ENCODE measurements at regions not wholly inside any gene's neighbourhood (a gene's known extent, or its start where the extent isn't known, plus 50 kb on each side); places are given as distances from the start of the nearest gene placed in this dataset.

GRCh38 chr15:97597801-97598200, 362.7 kb upstream of the ARRDC4 start:
- Histone ChIP-seq H3K4me3 (no peak overlapping the region), H3K27me3 (no peaks in the 10 kb centered on the region), H3K27ac (no peak overlapping the region), H3K36me3 (replicated peaks; ENCODE audit: insufficient read depth, low read depth) (no peaks in the 10 kb centered on the region), H2AFZ (no peak overlapping the region), H3K79me2 (no peaks in the 10 kb centered on the region), H3K9me2 (replicated peaks; ENCODE audit: insufficient read depth) (no peaks in the 10 kb centered on the region), H4K20me1 (ENCODE audit: insufficient read depth, poor library complexity, severe bottlenecking) (no peaks in the 10 kb centered on the region), H3K4me1 (ENCODE audit: insufficient read depth) (no peaks in the 10 kb centered on the region), H3K4me2 (no peak overlapping the region), H3K9me3 (ENCODE audit: low read depth) (no peaks in the 10 kb centered on the region)
- no peak for TF ChIP-seq EZH2 (IDR thresholded peaks at IDR 0.05; ENCODE audit: borderline replicate concordance)
- TF ChIP-seq EZH2phosphoT487 (IDR thresholded peaks at IDR 0.05; ENCODE audit: low read depth, severe bottlenecking, unreplicated experiment), result no peak
- TF ChIP-seq, protein P1, sequence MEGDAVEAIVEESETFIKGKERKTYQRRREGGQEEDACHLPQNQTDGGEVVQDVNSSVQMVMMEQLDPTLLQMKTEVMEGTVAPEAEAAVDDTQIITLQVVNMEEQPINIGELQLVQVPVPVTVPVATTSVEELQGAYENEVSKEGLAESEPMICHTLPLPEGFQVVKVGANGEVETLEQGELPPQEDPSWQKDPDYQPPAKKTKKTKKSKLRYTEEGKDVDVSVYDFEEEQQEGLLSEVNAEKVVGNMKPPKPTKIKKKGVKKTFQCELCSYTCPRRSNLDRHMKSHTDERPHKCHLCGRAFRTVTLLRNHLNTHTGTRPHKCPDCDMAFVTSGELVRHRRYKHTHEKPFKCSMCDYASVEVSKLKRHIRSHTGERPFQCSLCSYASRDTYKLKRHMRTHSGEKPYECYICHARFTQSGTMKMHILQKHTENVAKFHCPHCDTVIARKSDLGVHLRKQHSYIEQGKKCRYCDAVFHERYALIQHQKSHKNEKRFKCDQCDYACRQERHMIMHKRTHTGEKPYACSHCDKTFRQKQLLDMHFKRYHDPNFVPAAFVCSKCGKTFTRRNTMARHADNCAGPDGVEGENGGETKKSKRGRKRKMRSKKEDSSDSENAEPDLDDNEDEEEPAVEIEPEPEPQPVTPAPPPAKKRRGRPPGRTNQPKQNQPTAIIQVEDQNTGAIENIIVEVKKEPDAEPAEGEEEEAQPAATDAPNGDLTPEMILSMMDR (IDR thresholded peaks at IDR 0.05; ENCODE audit: poor library complexity), result no peak
- DNase-seq (ENCODE audit: low spot score), result no peak
- WGBS (ENCODE audit: low lambda C conversion rate, missing lambda C conversion rate), result 56% methylated on average over 5 of the region's 5 CpGs

- no peaks in the 10 kb centered on the region for H3K9me2 ChIP-seq (replicated peaks; ENCODE audit: insufficient read depth)
- no peaks in the 10 kb centered on the region for H3K4me1 ChIP-seq (ENCODE audit: insufficient read depth)
- H3K4me3 ChIP-seq, result no peak overlapping the region
- H3K4me2 ChIP-seq, result peak overlapping the region; percentile 49
- no peaks in the 10 kb centered on the region for H3K27me3 ChIP-seq
- no peaks in the 10 kb centered on the region for H3K36me3 ChIP-seq (replicated peaks; ENCODE audit: insufficient read depth, low read depth)
- 38% methylated on average over 6 of the region's 6 CpGs for WGBS (ENCODE audit: low lambda C conversion rate, missing lambda C conversion rate)
- H3K79me2 ChIP-seq, result no peaks in the 10 kb centered on the region
- H3K27ac ChIP-seq, result peak overlapping the region; percentile 23
- H2AFZ ChIP-seq, result no peak overlapping the region
- H4K20me1 ChIP-seq (ENCODE audit: insufficient read depth, poor library complexity, severe bottlenecking), result no peaks in the 10 kb centered on the region
- no peak for DNase-seq (ENCODE audit: low spot score)
- TF ChIP-seq EZH2phosphoT487 (IDR thresholded peaks at IDR 0.05; ENCODE audit: low read depth, severe bottlenecking, unreplicated experiment) (no peak), EZH2 (IDR thresholded peaks at IDR 0.05; ENCODE audit: borderline replicate concordance) (no peak)
- TF ChIP-seq, protein P1 (IDR thresholded peaks at IDR 0.05; ENCODE audit: poor library complexity), result no peak
- no peaks in the 10 kb centered on the region for H3K9me3 ChIP-seq (ENCODE audit: low read depth)
These were observed 362.1 kb upstream of the ARRDC4 start for GRCh38 chr15:97598353-97598798.

GRCh38 chr15:97600190-97600589, 360.3 kb upstream of the ARRDC4 start:
- Histone ChIP-seq H3K36me3 (replicated peaks; ENCODE audit: insufficient read depth, low read depth) (no peaks in the 10 kb centered on the region), H3K9me3 (ENCODE audit: low read depth) (no peaks in the 10 kb centered on the region), H3K4me2 (no peak overlapping the region), H3K79me2 (no peaks in the 10 kb centered on the region), H3K27me3 (no peaks in the 10 kb centered on the region), H2AFZ (no peak overlapping the region), H3K9me2 (replicated peaks; ENCODE audit: insufficient read depth) (no peaks in the 10 kb centered on the region), H3K4me3 (no peak overlapping the region), H3K4me1 (ENCODE audit: insufficient read depth) (no peaks in the 10 kb centered on the region), H3K27ac (no peak overlapping the region), H4K20me1 (ENCODE audit: insufficient read depth, poor library complexity, severe bottlenecking) (no peaks in the 10 kb centered on the region)
- no peak for DNase-seq (ENCODE audit: low spot score)
- TF ChIP-seq EZH2phosphoT487 (IDR thresholded peaks at IDR 0.05; ENCODE audit: low read depth, severe bottlenecking, unreplicated experiment) (no peak), EZH2 (IDR thresholded peaks at IDR 0.05; ENCODE audit: borderline replicate concordance) (no peak)
- WGBS (ENCODE audit: low lambda C conversion rate, missing lambda C conversion rate), result 74% methylated on average over 5 of the region's 5 CpGs

DNA sequence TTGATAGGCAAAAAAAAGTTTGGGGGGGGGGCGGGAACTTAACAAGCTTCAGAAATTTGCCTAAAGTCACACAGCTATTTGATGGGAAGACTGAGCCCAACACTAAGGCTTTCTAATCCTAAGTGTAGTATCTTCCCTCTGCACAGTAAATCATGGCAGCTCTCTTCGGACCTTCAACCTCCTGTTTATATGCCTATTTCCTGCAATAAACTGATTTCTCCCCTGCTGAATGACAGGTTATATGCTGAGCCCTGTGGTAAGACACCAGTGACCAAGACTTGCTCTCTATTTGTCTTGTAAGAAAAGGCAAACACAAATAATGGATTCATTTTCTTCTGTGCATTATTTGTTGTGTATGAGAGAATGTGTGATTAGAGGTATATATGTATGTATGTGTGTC, 355.8 kb upstream of the ARRDC4 start:
- no peak for TF ChIP-seq EZH2 (IDR thresholded peaks at IDR 0.05; ENCODE audit: borderline replicate concordance)
- TF ChIP-seq, protein P1 (IDR thresholded peaks at IDR 0.05; ENCODE audit: poor library complexity), result no peak

More for the DNA sequence above, 355.8 kb upstream of the ARRDC4 start:
- Histone ChIP-seq H3K36me3 (replicated peaks; ENCODE audit: insufficient read depth, low read depth) (no peaks in the 10 kb centered on the region), H3K27ac (no peak overlapping the region), H3K4me3 (no peak overlapping the region), H2AFZ (no peak overlapping the region), H3K79me2 (no peaks in the 10 kb centered on the region), H3K4me1 (ENCODE audit: insufficient read depth) (no peaks in the 10 kb centered on the region), H3K4me2 (no peak overlapping the region), H3K27me3 (no peaks in the 10 kb centered on the region), H4K20me1 (ENCODE audit: insufficient read depth, poor library complexity, severe bottlenecking) (no peaks in the 10 kb centered on the region), H3K9me2 (replicated peaks; ENCODE audit: insufficient read depth) (no peaks in the 10 kb centered on the region), H3K9me3 (ENCODE audit: low read depth) (no peaks in the 10 kb centered on the region)
- no peak for DNase-seq (ENCODE audit: low spot score)
- WGBS (ENCODE audit: low lambda C conversion rate, missing lambda C conversion rate), result 49% methylated on average over 2 of the region's 2 CpGs
